Activated T-cell treated with anti-CD3 and anti-CD28 coated beads, Interleukin-2, amount 50 U/mL, for 72 hours (primary cell): ENCODE measurements at regions not wholly inside any gene's neighbourhood (a gene's known extent, or its start where the extent isn't known, plus 50 kb on each side); places are given as distances from the start of the nearest gene placed in this dataset.

Source experiments
- ATAC-seq, 2 donors: fragments of 150-1000 bp; cut with Tn5 transposase; replicated peaks in 1 of 2; 2 replicates each; pipeline ENCODE4 v1.10.0; 2021; ENCODE audit warnings: moderate library complexity in 2 of 2, mild to moderate bottlenecking in 1 of 2
- DNase-seq, 2 donors: peaks; one replicate each; pipeline ENCODE4 v3.0.0; 2021 to 2022; ENCODE audit warnings: mixed read lengths in 1 of 2
- H3K27ac Mint-ChIP-seq: one replicate; pipeline ENCODE4 v1.8.0; 2022; ENCODE audit warnings: mild to moderate bottlenecking, moderate library complexity, mixed read lengths
- H3K27me3 Mint-ChIP-seq: one replicate; pipeline ENCODE4 v1.8.0; 2022; ENCODE audit warnings: low read depth, mixed read lengths
- H3K36me3 Mint-ChIP-seq, 2 donors: one replicate each; pipeline ENCODE4 v1.8.0; 2022; ENCODE audit warnings: mixed read lengths in 2 of 2, mild to moderate bottlenecking in 1 of 2; ENCODE audit not compliant: insufficient read depth in 2 of 2
- H3K4me1 Mint-ChIP-seq: one replicate; pipeline ENCODE4 v1.8.0; 2022; ENCODE audit warnings: low read depth, mixed read lengths
- H3K4me3 Mint-ChIP-seq, 2 donors: one replicate each; pipeline ENCODE4 v1.8.0; 2022; ENCODE audit warnings: mild to moderate bottlenecking in 2 of 2, mixed read lengths in 2 of 2, moderate library complexity in 2 of 2
- H3K9me3 Mint-ChIP-seq, 2 donors: one replicate each; pipeline ENCODE4 v1.8.0; 2022; ENCODE audit warnings: mixed read lengths in 2 of 2

DNA sequence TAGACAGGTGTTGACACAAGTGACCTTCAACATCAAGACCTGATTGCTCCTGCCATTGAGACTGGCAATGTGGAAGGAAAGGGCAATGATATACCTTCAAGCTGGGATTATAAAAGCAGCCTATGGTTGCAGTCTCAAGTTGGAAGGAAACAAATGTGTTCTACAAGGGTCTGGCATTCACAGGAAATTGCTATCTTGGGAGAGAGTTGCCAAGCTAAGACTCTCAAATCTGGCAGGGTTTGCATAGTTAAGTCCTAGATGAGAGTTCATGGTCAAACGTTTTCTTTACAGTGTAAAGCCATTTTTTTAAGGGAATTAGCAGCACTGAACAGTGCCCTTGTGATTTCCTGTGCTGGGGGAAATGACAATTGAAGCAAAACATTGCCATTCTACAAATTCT is 546.9 kb upstream of the CFAP20DC start:
- no peak for ATAC-seq
- H3K27me3 Mint-ChIP-seq, result peaks cover 5% of the 10 kb centered on the region
- H3K27ac Mint-ChIP-seq, result no peak overlapping the region
- H3K9me3 Mint-ChIP-seq, result peaks cover 4% of the 10 kb centered on the region in 2 donors
- H3K36me3 Mint-ChIP-seq, result no peaks in the 10 kb centered on the region
- H3K4me3 Mint-ChIP-seq, result no peak overlapping the region
- no peaks in the 10 kb centered on the region for H3K4me1 Mint-ChIP-seq
- no peak for DNase-seq

DNA sequence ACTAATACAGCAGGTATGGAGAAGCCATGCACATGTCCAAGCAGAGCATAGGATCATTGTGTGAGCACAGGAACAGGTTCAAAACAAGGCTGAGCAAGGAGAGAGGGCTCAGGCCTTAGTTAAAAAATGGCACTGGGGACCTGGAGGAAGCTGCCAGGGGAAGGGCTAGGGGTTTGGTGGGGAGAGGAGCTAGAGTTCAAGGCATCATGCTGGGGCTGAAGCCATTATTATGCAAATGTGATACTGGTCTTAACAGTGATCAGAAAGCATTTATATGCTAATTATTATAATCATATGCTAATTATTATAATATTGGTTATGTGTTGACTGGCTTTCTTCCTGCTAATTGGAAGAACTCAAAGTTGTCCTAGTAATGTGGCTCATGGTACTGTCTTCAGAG is 546.0 kb upstream of the CFAP20DC start:
- DNase-seq, result no peak
- Mint-ChIP-seq H3K9me3 (peaks cover 4% of the 10 kb centered on the region in 2 donors), H3K4me3 (no peak overlapping the region), H3K4me1 (no peaks in the 10 kb centered on the region), H3K27me3 (peaks cover 5% of the 10 kb centered on the region), H3K36me3 (no peaks in the 10 kb centered on the region), H3K27ac (no peak overlapping the region)
- no peak for ATAC-seq

DNA sequence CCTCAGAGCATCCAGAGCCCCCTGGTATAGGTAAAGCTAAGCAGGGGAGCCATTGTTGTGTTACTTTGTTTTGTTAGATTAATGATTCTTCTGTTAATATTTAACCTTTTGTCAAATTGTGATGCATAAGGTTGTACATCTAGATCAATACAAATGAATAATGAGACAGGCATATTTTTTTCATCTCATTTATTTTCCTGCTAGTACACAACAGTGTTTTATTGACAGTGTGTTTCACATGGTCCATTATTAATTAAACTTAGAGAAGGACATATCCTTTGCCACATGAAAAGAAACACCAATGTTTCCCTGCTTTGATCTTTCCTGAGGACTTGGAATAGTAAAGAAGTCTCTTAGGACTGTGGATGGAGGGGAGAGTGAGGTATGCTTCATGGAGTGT is 543.6 kb upstream of the CFAP20DC start:
- peaks cover 5% of the 10 kb centered on the region for H3K27me3 Mint-ChIP-seq
- no peak overlapping the region for H3K4me3 Mint-ChIP-seq
- H3K4me1 Mint-ChIP-seq, result no peaks in the 10 kb centered on the region
- H3K9me3 Mint-ChIP-seq, result peaks cover 2 to 5% of the 10 kb centered on the region in 2 donors
- DNase-seq, result no peak
- H3K27ac Mint-ChIP-seq, result no peak overlapping the region
- no peak for ATAC-seq
- no peaks in the 10 kb centered on the region for H3K36me3 Mint-ChIP-seq

DNA sequence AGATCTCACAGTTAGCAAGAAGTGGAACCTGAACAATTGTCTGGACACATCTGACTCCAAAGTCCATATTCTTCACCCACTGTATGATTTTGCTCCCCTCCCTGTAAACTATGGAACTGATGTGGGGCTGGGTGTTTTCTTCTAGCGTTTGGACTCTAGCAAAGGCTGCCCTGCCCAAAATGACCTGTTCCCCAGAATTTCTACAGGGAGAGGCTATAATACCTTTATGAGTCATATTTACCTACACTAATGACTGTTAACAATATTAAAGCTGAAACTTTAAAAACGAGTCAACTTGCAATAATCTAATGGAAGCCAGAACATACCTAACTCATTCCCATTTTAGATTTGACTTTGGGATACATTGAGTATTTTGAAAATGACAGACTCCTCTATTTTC is 531.2 kb upstream of the CFAP20DC start:
- Mint-ChIP-seq H3K4me1 (peaks cover 5% of the 10 kb centered on the region), H3K9me3 (peaks cover 7 to 14% of the 10 kb centered on the region in 2 donors), H3K27me3 (no peaks in the 10 kb centered on the region), H3K36me3 (peaks cover 5 to 12% of the 10 kb centered on the region in 2 donors), H3K4me3 (no peak overlapping the region), H3K27ac (no peak overlapping the region)
- DNase-seq (no peak), ATAC-seq (peak in 1 of 2 donors; percentile 23)

DNA sequence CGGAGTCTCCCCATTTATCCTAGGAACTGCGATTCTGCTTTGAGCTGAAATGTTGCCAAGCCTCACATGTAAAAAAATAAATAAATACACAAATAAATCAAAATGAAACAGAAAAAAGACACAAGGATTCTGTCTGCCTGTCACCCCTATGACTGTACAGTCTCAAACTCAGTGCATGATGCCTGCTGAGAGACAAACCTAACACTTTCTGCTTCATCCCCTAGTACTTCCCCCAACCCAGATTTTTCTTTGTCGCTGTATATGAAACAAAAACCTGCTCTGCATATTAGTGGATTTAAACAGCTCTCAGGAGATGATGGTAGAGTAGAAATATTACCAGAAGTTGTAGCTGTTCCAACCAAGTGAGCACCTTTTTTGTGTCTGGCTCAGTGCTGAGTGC is 530.7 kb upstream of the CFAP20DC start:
- Mint-ChIP-seq H3K27ac (no peak overlapping the region), H3K27me3 (no peaks in the 10 kb centered on the region), H3K4me1 (peaks cover 5% of the 10 kb centered on the region), H3K9me3 (peaks cover 4 to 11% of the 10 kb centered on the region in 2 donors), H3K36me3 (peaks cover 2 to 8% of the 10 kb centered on the region in 2 donors), H3K4me3 (no peak overlapping the region)
- peak in 1 of 2 donors; percentile 62 for ATAC-seq
- no peak for DNase-seq

DNA sequence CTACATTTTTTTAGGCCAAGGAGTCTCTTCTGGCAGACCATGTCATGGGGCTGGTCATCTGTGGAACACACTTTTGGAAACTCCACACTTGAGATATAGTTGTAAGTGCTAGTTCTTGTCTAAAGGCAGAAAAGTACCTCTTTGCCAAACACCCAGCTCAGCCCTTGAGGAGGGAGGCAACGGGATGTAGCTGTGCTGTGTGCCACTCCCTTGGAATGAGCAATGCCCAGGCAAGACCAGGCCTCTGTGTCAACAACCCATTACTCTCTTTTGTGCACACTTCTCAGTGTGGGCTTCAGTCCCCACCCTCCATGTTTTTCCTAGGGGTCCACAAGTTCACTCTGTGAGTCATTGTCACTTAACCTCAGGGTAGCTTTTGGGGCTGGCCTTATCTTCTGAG is 528.3 kb upstream of the CFAP20DC start:
- no peak for ATAC-seq
- Mint-ChIP-seq H3K27me3 (no peaks in the 10 kb centered on the region), H3K4me1 (peaks cover 12% of the 10 kb centered on the region)

DNA sequence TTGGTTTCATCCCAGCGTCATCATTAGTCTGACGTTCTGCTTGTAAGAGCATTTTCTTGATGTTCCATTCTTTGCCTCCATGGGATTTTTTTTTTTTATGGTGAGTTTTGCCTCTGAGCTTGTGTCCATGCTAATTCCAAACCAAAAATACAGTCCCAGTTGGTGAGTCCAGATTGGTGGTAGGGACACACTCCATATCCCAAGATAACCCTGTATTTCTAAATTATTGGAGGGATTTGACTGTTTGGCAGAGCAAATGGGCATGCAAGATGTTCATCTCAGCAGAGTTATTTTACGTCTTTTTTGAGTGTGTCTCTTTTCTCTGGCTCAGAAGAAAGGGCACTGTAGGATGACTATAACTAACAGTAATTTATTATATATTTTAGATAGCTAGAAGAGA is 526.8 kb upstream of the CFAP20DC start:
- peaks cover 0 to 2% of the 10 kb centered on the region in 2 donors for H3K36me3 Mint-ChIP-seq
- H3K27ac Mint-ChIP-seq, result no peak overlapping the region
- no peak overlapping the region for H3K4me3 Mint-ChIP-seq
- no peaks in the 10 kb centered on the region for H3K9me3 Mint-ChIP-seq
- H3K4me1 Mint-ChIP-seq, result peaks cover 12% of the 10 kb centered on the region
- H3K27me3 Mint-ChIP-seq, result no peaks in the 10 kb centered on the region
- no peak for DNase-seq
- ATAC-seq, result no peak

More for the DNA sequence above, 528.3 kb upstream of the CFAP20DC start:
- Mint-ChIP-seq H3K4me3 (no peak overlapping the region), H3K9me3 (peaks cover 4 to 8% of the 10 kb centered on the region in 2 donors), H3K36me3 (peaks cover 2 to 7% of the 10 kb centered on the region in 2 donors), H3K27ac (no peak overlapping the region)
- no peak for DNase-seq

DNA sequence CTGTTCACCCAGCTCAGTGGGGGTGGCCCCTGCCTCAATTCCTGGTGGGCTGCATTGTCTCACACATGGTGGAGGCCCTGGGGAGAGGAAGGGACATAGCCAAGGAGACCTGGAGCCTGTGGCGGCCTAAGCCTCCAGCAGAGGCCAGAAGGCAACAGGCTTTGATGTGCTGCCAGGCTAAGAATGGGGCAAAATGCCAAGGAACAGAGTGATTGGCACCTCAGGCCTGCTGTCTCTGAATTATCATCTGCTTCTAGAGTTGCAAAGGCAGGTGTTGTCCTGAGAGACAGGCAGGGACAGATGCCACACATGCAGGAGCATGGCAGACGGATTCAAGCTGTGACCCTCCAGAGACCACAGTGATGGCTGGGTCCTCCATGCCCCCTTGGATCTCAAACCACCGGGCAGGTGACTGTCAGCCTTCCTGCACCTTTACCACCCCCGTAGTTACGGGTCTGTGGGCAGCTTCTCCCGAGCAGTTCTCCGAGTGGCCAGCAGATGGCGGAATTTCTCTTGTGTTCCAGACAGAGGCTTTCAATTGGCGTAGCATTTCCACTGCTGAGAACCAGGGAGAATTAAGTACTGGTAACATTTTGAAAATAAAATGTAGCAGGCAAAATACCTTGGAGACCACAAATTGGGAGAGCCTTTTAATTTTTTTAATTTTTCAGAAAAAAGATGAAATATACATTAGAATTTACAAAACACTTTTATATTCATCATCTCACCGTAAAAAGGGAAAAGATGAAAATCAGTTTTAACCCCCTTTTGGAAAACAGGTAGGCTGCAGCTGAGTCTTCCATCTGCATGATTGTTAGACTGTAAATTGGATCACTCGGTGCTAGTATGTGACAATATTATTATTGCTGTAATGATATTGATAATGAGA is 525.5 kb upstream of the CFAP20DC start:
- Mint-ChIP-seq H3K4me3 (no peak overlapping the region), H3K27ac (no peak overlapping the region), H3K9me3 (no peaks in the 10 kb centered on the region), H3K4me1 (peaks cover 8% of the 10 kb centered on the region), H3K36me3 (peaks cover 0 to 2% of the 10 kb centered on the region in 2 donors), H3K27me3 (peaks cover 8% of the 10 kb centered on the region)
- DNase-seq, result peak; percentile 85 to 87
- peak; percentile 79 for ATAC-seq

DNA sequence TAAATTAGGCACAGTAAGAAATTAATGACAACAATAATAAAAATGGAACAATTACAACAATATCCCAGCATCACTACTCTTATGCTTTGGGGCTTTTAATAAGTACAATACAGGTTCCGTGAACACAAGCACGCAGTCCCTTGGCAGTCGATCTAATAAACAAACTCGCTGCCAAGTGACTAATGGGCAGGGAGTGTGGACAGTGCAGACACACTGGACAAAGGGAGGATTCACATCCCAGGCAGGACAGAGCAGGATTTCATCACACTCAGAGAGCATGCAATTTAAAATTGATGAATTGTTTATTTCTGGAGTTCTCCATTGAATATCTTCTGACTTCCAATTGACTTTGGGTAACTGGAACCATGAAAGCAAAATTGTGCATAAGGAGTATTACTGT is 524.1 kb upstream of the CFAP20DC start:
- ATAC-seq, result no peak
- Mint-ChIP-seq H3K4me3 (no peak overlapping the region), H3K27ac (no peak overlapping the region), H3K36me3 (peaks cover 0 to 2% of the 10 kb centered on the region in 2 donors), H3K27me3 (peaks cover 10% of the 10 kb centered on the region), H3K9me3 (no peaks in the 10 kb centered on the region), H3K4me1 (peaks cover 7% of the 10 kb centered on the region)
- no peak for DNase-seq

DNA sequence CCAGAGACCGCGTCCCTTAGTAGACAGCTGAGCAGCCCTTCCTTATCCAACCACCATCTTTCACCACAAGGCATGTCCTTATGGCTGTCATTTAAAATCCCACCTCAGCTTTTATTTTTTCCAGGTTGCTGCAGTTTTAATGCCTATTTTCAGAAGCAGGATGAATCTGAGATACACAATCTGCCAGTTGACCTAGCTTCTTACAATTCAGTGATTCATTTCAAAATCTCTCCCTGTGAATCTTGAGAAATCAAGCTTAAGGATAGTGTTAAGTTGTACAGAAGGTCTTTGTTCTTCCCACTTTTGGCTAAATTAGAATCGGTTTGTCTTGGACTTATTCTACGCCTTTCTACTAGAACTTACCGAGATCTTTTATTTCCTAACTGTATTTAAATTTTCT is 522.3 kb upstream of the CFAP20DC start:
- no peak overlapping the region for H3K27ac Mint-ChIP-seq
- peaks cover 14% of the 10 kb centered on the region for H3K27me3 Mint-ChIP-seq
- no peak overlapping the region for H3K4me3 Mint-ChIP-seq
- no peaks in the 10 kb centered on the region for H3K9me3 Mint-ChIP-seq
- ATAC-seq (no peak), DNase-seq (no peak)
- peaks cover 8% of the 10 kb centered on the region for H3K4me1 Mint-ChIP-seq
- H3K36me3 Mint-ChIP-seq, result peaks cover 0 to 2% of the 10 kb centered on the region in 2 donors

DNA sequence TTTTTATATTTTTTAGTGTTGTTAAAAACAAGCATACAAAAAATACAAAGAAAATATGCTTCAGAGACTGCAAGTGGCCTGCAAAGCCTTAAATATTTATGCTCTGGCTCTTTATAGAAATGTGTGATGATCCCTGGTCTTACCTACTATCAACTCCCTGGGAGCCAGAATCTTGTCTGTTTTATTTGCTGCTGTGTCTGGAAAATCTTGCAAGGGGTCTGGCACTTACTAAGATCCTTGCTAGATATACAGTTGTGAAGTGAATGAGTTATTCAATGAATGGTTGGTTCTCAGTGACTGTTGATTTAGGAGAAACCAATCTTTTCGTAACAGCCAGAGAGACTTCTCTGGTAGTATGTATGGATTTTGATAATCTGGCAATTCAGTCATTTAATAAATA is 521.0 kb upstream of the CFAP20DC start:
- peaks cover 21% of the 10 kb centered on the region for H3K4me1 Mint-ChIP-seq
- ATAC-seq (no peak), DNase-seq (no peak)
- H3K9me3 Mint-ChIP-seq, result no peaks in the 10 kb centered on the region
- H3K27me3 Mint-ChIP-seq, result peaks cover 14% of the 10 kb centered on the region
- H3K27ac Mint-ChIP-seq, result no peak overlapping the region
- peaks cover 0 to 2% of the 10 kb centered on the region in 2 donors for H3K36me3 Mint-ChIP-seq
- H3K4me3 Mint-ChIP-seq, result no peak overlapping the region

DNA sequence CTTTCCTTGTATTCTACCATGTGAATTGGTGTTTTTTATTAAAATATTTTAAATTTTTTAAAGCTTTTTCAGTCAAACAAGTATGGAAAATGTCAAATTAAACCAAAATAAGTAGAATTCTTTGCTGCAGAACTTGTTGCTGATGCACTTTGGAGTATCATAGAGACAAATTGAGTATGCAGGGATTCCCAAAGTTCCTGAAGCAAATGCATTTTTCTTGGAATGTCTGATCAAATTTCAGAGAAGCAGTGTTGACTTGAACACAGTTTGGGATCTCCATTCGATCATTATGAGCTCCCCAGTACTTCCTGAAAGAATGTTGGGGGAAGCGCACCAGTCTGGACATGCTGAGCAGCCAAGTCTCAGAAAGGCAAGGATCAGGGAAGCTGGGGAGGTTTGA is 517.8 kb upstream of the CFAP20DC start:
- H3K4me3 Mint-ChIP-seq, result no peak overlapping the region
- peaks cover 2 to 3% of the 10 kb centered on the region in 2 donors for H3K36me3 Mint-ChIP-seq
- peaks cover 14% of the 10 kb centered on the region for H3K27me3 Mint-ChIP-seq
- H3K4me1 Mint-ChIP-seq, result peaks cover 26% of the 10 kb centered on the region
- no peak for ATAC-seq
- peaks cover 0 to 2% of the 10 kb centered on the region in 2 donors for H3K9me3 Mint-ChIP-seq
- DNase-seq, result no peak
- H3K27ac Mint-ChIP-seq, result no peak overlapping the region

DNA sequence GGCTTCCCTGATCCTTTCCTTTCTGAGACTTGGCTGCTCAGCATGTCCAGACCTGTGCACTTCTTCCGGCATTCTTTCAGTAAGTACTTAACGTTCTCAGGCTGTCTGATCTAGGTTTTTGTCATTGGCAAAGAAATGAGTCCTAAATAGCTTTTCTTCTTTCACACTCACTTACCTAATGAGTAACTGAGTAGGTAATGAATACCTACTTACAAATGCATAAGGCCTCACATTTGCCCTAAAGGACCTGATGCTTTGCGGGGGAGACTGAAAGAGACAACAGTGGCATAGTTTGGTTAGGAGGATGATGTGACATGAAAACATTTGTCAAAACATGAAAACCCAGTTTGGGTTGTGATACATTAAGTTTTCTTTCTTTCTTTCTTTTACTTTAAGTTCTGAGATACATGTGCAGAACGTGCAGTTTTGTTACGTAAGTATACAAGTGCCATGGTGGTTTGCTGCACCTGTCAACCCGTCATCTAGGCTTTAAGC is 516.7 kb upstream of the CFAP20DC start:
- Mint-ChIP-seq H3K27ac (no peak overlapping the region), H3K27me3 (peaks cover 20% of the 10 kb centered on the region), H3K36me3 (peaks cover 0 to 3% of the 10 kb centered on the region in 2 donors), H3K9me3 (peaks cover 0 to 2% of the 10 kb centered on the region in 2 donors), H3K4me3 (peak overlapping the region; percentile 5 to 25), H3K4me1 (peaks cover 31% of the 10 kb centered on the region)
- DNase-seq (peak; percentile 50), ATAC-seq (peak; percentile 99 to 100)
